Astrocyte of the spinal cord (primary cell): ENCODE measurements at regions not wholly inside any gene's neighbourhood (a gene's known extent, or its start where the extent isn't known, plus 50 kb on each side); places are given as distances from the start of the nearest gene placed in this dataset.

Source experiments
- DNase-seq: peaks from one replicate; pipeline ENCODE4 v3.0.0; 2011; ENCODE audit warnings: low read depth, low spot score
- H3K4me3 ChIP-seq: 2 replicates; pipeline ENCODE4 v1.5.1; 2011; ENCODE audit warnings: low read depth, mild to moderate bottlenecking, low read length, moderate library complexity
- CTCF ChIP-seq: IDR thresholded peaks from 2 replicates; pipeline ENCODE4 v1.5.1; 2012; ENCODE audit warnings: low read depth, mild to moderate bottlenecking, low read length, inconsistent platforms
- in situ Hi-C: cut with HindIII; loops from 2 replicates; pipeline ENCODE4 v1.10.0; 2017; ENCODE audit warnings: low sequenced_read_pairs

GRCh38 chr14:98692832-98693231 is 579.2 kb downstream of the BCL11B start:
- in situ Hi-C loops: no loop called here
- H3K4me3 ChIP-seq: no peak overlapping the region
- no peak for DNase-seq
- no peak for TF ChIP-seq CTCF

GRCh38 chr14:98694541-98694940 is 577.5 kb downstream of the BCL11B start:
- H3K4me3 ChIP-seq: no peak overlapping the region
- in situ Hi-C loops: no loop called here
- no peak for DNase-seq
- no peak for TF ChIP-seq CTCF

GRCh38 chr14:98695809-98696208 is 576.2 kb downstream of the BCL11B start:
- in situ Hi-C loops: no loop called here
- no peak overlapping the region for H3K4me3 ChIP-seq
- DNase-seq: no peak
- no peak for TF ChIP-seq CTCF

- in situ Hi-C loops: no loop called here
- DNase-seq: no peak
- no peak for TF ChIP-seq CTCF
- H3K4me3 ChIP-seq: no peak overlapping the region
Observed at GRCh38 chr14:98698341-98698740, 573.7 kb downstream of the BCL11B start.

GRCh38 chr14:98700748-98701147 is 571.2 kb downstream of the BCL11B start:
- no peak for DNase-seq
- in situ Hi-C loops: no loop called here
- H3K4me3 ChIP-seq: no peak overlapping the region
- TF ChIP-seq CTCF: no peak

- no peak for DNase-seq
- no peak overlapping the region for H3K4me3 ChIP-seq
- in situ Hi-C loops: no loop called here
- no peak for TF ChIP-seq CTCF
Observed at GRCh38 chr14:98701377-98701776, 570.6 kb downstream of the BCL11B start.

GRCh38 chr14:98704441-98704840 is 567.6 kb downstream of the BCL11B start:
- H3K4me3 ChIP-seq: no peak overlapping the region
- DNase-seq: no peak
- TF ChIP-seq CTCF: no peak
- in situ Hi-C loops: no loop called here
